Retina (tissue), 1 donor: ENCODE measurements at regions not wholly inside any gene's neighbourhood (a gene's known extent, or its start where the extent isn't known, plus 50 kb on each side); places are given as distances from the start of the nearest gene placed in this dataset.

Experiments used
- DNase-seq: peaks from one replicate; pipeline ENCODE4 v3.0.0-alpha.2; 2016

DNA sequence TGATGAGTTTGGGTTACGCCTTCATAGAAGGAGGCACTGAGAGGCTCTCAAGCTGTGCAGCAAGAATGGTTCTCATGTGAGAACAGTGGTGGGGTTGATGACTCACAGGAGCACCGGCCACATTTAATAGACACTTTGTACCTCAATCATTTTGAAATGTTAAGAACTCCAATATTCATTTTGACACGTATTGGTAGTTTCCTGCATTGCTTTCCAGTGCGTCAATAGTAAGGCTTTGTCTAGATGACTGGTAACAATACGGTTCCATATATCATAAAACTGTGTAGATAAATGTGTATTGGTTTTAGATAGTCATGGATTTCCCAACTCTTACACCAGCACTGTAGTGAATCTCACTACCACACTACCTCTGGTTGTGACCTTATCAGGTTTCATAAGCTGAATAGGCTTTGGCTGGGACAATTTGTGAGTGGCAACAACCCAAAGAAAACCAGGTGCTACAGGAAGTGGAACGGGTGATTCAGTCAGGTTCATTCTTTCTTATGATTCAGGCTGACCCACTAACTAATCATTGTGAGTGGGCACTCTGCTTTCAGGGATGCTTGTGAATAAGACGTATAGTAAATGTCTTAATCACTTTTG, 362.6 kb downstream of the KLF5 start:
- DNase-seq: no peak

DNA sequence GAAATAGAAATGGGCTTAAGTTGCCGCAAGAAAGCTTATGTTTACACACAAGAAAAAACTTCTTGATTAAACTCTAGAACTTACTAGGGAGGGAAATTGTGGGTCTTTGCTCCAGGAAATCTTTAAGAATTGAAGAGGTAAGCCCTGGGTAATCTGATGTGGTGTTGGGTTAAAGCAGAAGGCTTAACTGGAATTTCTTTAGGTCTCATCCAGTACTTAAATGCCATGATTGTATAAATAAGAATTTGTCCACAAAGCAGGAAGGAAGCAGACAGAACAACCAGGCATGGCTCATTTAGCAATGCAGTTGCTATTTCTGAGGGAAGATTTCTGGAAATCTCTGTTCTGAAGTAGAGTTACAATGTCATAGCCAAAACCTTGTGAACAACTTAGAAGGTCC, 360.4 kb downstream of the KLF5 start:
- DNase-seq: no peak

DNA sequence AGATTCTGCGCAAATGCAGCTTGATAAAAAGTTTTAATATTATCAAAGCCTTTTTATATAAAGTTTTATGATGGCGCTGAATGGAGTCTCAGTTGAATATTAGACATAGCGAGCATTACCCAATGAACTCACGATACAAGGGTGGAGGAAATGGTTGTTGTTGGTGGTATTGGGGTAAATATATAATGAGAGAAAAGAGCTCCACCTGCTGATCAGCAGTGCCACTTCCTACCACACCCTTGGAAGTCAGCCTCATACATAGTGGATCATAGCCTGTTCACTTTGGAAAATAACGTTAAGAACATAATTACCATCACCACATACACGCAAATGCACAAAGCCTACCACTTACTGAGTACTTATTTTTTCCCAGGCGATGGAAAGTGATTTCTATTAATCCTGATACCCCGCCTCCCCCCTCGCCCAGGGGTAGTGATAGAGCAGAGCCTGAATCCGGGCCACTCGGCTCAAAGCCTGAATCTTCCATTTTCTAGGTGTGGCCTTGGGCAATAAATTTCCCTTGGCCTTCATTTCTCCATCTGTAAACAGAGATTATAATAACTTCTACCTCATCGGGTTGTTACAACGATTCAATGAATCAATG, 358.3 kb downstream of the KLF5 start:
- DNase-seq: no peak

DNA sequence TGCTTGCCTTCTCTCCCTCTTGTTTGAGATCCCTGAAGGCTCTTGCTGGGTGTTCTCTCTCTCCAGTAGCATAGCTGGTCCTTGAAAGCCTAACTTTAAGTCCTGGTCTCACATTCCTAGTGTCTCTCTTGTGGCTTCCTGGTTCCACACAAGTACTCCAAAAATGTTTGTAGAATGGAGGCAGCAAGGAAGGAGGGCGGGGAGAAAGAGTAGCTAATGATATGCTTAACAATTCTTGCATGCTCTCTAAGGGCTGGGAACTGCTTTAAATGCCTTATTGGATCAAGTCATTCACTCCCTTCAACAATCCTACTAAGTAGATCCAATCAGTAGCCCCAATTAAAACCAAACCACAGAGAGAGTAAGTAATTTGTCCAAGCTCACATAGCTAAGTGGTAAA, 357.3 kb downstream of the KLF5 start:
- no peak for DNase-seq

DNA sequence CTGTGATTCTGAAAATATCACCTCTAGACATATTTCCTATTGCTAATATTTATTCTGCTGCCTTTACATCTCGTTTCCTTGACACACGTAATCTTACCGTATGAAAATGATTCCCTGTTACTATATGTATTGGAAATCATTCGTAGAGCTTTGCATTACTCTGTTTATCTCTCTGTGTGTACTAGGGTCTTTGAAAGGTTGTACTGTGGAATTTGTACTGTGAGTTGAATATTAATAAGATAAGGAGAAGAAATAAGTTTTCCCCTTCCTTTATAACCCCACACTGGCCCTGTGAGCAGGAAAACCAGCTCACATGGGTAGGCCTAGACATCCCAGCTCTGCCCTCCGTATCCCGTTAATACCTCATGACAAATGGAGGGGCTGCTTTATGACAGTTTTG, 354.9 kb downstream of the KLF5 start:
- DNase-seq: no peak

DNA sequence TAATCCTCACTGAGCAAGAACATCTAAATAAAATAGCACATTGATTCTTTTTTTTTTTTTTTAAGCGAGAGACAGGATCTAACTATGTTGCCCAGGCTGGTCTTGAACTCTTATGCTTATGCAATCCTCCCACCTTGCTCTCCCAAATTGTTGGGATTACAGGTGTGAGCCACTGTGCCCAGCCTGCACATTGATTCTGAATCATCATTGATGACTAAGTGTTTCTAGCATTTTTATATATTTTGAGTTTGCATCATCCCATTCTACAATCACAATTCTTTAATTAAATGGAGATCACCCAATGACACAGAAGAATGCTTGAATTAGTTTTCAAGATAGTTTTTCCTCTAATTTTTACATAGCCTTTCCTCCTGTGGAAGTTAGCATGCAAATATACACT, 354.1 kb downstream of the KLF5 start:
- DNase-seq: no peak

DNA sequence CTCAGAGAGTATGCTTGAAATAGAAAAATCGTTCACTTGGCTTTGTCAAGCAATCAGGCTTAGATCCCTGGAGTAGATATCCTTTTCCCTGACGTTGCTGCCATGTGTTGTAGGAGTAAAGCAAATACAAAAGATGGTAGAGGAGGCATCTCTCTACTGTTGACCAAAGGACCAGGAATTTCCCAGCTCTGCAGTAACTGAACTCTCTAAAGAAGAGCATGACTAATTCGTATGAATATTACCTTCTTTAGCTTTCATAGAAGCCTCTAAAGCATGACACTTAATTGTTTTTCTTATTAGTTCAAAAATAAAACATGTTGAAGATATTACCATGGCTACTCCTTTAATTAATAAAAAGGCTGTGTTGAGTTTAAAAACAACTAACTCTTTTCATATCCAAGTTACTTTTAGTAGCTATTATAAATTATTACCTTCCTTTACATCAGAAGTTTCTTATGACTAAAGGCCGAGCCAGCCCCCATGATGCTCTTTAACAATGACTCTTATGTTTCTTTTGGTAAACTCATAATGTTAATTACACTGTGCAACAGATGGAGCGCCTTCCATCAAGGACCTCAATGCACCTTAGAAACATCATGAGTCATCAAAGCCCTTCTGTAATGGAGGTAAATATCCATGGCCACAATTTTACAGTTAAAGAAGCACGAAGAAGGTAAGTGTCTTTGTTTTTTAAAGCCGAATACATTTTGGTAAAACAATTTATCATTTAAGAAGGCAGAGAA, 352.4 kb downstream of the KLF5 start:
- DNase-seq: no peak

DNA sequence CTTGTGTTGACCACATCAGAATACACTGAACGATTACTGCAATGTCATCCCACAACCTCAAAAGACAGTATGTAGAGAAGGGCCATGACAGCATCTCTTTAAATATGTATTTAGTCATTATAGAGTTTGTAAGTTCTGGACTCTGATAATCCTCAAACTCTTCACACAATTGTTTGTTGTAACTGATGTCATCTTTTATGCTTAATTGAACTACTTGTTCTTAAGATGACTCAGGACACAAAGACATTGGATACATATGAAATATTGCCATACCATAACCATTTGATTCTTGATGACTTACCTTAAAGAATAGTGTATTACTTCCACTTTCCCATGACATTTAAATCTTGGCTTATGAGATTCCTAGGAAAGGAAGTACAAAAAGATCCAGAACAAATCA, 347.6 kb downstream of the KLF5 start:
- DNase-seq: no peak

DNA sequence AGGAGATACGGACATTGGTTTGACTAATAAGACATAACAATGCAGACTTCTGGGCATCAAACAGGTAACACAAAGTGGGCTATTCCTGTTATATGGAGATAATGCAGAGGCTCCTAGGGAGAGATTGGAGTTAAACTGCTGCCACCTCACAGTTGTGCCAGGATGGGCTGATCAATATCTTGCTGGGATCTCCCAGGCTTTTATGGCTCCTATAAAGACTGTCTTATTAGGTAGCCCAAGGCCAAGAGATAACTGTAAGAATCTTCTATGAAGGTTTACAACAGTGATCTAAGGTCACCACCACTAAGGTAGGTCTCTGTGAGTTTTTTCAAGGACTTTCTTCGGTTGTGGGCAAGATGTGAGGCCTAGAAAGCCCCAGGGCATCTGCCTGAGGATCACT, 345.8 kb downstream of the KLF5 start:
- DNase-seq: no peak

DNA sequence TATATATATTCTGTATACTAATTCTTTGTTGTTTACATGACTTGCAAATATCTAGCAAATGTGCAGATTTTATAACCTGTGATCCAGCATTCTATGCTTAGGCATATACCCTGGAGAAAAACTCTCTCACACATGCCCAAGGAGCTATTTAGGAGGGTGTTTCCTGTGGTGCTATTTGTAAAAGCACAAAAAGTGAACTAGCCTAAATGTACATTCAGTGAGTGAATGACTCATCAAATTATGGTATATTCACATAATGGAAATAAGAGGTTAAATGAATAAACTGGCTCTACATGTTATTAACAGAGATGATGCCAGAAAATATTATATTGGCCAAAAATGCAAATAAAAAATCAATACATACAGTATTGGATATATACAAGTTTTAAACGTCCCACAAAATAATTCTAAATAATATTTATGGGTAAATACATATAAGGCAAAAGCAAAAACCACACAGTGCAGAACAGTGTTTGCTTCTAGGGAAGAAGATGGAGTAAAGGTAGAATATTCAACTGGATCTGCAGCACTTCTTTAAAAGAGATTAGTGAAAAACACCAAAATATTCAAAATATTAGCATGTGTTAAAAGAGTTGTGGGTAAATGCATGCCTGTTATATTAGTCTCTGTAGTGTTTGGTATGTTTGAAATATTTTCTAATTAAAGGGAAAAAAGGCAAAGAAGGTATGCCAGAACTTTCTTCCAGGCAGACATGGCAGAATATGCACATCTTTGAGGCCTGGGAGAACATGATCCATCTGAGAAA, 344.7 kb downstream of the KLF5 start:
- DNase-seq: no peak

DNA sequence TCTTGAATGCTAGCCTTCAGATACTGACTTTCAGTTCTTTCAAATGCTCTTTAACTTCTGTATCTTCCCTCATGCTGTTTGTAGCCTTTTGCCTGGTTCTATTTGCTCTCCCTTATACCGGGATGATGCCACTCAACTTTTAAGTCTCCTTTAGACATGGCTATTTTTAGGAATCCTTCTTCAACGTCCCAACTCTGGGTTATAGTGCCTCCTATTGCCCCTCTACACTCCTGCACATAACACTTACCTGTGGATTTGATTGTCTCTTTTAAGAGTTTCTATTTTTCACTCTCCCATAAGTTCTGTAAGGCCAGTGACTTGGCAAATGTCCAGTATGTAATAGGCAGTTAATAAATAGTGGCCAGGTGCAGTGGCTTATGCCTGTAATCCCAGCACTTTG, 343.0 kb downstream of the KLF5 start:
- DNase-seq: no peak

DNA sequence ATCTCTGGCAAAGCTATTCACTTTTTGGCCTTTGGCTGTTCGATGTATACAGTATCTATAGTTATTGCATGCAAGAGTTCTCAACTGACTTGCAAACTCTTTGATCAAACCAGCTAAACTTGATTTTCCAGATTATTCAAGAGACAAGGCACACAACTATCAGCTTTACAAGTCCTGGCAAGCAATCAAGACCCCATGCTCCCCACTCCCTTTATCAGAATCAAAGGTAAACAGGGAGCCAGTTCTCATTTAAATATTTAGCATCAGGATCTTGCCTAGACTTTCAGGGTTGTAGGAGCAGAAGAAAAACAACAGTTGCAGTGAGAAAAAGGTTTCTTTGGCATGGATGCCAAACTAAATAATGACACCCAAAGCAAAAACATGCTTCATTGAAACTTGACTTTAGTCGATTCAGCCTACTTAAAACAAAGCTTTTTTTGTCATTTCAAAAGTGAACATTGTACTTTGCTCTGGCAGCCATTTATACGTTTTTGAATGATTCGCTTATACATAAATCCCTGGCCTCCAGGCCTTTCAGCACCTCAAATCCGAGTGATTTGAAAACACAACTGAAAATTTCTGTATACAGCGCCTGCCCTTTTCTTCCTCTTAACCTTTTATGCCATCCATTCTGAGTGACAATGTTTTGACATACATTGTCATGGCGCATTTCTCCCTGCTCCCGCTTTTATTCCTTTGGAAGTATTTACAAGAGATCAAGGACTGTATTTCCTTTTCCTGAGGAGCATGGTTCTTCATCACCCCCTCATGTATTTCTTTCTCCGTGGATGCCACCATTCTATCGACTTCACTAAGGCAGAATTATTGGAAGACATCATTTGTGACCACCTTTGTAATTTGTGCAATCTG, 340.8 kb downstream of the KLF5 start:
- DNase-seq: no peak

DNA sequence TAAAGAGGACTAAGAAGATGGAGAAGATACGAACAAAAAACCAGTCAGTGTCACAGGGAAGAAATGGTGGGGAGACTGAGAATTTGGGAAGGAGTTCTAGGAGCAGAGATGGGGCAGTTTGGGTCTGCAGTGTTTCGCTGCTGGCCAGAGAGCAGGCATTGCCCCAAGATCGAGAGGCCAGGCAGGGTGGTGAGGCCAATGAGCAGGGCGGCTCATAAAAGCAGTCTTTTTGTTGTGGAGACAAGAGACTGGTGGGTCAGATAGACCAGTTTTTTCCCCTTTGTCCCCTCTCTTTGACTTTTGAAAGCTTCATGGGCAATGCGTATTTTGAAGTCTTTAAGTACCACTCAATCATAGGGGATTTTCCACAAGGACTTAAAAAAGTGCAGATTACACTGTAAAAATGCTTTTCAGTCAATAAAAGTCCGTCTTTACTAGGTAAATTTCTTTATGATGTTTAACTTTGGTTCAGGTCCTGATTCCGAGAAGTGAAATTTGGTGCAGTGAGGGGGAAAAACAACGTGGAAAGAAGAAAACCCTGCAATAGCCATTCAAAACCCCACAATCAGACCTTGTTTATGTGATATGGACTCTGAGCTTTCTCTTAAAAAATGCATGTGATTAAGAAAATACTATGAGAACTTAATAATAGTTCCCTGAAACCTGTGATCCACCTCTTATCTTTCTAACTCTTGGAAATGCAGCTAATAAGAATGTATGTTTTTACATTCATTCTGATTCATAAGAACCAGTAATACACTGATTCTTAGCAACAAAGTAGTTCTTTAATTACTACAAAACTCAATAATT, 338.9 kb downstream of the KLF5 start:
- no peak for DNase-seq

DNA sequence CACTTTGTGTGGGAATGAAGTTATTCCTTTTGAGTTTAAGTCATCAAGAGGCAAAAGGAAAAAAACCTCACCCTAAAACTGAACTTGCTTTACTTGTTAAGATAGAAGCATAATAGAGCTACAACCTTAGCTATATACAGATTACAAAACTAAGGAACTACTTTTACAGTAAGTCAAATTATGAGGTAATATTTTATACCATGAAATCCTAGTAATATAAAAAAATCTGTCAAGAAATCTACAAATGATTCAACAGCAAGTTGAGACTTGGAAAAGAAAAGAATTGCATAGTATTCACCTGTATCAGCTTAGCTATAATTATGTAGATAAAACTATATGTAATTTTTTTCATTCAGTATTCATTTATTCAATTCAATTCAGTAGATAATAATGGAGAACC, 335.3 kb downstream of the KLF5 start:
- DNase-seq: no peak

DNA sequence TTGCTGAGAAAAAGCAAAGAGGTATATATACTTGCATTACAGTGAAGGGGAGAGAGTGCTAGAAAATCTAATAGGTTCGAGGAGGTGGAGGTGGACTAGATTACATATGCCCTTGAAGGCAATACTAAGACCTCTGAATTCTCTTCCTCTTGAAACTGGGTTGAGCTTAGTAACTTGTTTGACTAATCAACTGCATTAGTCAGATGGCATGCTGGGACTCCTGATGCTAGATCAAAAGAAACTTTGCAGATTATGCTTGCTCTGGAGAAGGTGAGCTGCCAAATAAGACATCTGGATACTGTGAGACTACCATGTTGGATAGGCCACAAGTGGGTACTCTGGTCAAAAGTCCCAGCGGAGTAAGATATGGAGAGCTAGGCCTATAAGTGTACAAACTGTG, 331.3 kb downstream of the KLF5 start:
- no peak for DNase-seq

DNA sequence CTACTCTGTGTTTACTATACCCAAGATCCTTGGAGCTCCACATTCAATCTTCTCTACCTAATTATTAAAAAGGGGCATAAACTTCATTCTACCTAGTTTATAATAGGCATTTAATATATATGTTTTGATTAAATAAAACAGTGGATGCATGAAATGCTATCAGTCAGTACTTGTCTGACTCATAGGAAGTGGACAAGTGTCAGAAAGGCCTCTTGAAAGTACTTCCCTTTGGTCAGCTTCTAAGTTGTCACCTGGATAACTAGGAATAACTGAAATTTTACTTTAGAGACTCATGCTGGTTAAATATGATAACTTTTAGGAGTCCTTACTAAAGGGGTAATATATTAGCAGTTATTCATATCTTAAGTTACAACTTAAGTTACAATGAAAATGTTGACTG, 329.8 kb downstream of the KLF5 start:
- no peak for DNase-seq

DNA sequence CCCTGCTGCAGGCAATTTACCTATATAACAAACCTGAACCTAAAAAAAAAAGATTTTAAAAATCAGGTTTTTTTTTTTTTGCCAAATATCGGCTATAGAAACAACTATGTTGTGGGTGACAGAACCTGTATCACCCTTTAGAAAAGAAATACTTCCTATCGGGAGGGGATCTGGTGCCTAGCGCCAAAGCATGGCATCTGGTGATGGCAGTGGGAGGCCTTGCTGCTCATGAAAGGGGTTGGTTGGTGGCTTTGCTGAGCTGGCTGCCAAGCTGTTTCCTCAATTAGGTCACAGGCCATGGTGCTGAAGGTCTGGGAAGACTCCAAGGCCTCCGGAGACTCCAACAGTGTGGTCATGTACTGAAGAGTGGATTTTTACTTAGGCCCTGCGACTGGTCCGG, 328.5 kb downstream of the KLF5 start:
- no peak for DNase-seq

DNA sequence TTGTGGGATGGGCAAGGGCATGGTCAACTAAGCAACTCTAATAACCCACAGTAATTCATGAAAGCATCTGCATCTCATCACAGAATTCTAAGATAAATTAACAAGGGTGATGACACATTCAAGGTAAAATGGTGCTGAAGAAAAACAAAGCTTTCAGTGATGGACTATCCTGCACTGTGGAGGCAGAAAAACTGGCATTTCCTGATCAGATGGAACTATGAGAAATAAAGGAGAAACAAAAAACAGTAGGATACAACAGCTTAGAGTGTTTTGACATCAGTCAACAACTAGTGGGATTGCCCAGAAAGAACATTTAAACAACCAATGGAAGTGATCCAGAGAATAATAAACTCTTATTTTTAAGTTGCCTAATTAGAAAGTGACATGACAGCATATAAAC, 327.0 kb downstream of the KLF5 start:
- DNase-seq: no peak

DNA sequence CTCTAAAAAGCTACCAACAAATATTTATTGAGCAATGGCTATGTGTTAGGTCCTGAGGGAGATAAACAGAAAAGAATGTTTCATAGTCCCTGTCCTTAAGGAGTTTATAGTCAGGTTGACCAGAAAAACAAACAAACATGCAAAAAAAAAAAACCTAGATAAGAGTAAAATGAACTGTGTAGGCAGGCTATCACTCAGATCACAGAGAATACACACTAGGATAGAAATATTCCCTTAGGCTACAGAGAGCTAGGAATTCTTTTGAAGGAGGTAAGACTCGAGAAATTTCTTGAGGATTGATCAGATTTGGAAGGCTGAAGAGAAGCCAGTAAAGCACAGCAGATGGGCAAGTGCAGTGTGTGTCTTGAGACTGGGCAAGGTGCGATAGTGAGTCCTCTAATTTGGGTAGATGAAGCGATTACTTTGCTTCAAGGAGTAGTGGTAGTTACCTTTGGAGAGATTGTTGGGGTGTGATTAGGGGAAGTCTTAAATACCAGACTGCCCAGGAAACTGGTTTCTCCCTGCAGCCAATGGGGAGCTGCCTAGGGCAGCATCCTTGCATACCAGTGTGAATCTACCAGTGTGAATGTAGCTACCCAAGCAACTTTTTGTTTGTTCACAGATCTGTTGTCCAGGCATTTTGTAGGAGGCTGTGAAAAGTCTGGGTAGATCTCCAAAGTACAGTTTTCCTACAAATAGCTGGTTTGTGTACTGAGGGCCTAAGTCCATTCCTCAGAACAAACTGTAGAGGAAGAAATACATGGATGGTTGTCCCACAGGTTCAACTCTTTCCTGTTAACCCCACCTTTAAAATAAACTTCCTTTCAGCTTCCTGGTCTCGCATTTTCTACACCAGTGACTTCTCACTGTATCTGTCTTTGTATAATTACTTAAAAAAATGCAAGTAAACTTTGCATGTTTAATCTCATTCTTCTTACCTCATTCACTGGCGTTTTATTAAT, 314.1 kb downstream of the KLF5 start:
- DNase-seq: no peak

DNA sequence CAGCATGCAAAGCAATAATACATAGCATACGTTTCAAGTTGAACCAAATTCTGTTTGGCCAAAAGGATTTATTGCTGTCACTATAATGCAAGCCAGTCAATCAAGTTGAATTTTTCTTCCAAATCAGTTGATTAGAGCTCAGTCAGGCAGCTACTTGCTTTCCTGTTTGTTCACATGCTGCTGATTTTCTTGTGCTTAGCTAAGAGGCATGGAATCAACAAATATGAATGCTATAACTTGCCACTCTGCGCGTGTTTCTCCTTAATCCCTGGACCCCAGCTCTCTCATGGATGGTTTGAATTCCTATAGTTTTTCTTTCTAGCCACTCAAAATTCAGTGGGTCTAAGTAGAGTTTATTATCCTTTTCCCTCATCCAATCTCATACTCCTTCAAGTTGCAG, 311.3 kb downstream of the KLF5 start:
- DNase-seq: no peak

DNA sequence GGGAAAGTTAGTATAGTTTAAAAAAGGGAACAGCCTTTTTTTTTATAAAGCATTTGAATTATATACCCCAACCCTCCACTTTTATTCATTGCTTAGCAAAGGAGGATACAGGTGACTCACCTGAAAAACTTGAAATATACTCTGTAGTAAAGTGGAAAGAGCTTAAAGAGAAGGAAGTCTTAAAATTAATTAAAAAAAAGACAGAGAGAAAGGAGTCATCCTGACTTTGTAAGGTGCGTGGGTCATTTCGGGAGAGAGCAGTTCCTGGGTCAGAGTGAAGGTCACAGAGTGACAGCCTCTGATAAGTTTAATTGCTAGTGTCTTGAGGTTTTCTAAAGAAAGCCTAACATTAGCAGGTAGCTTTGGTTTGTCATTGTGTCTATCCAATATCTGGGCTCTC, 310.3 kb downstream of the KLF5 start:
- DNase-seq: no peak
